ENCODE measurements at regions not wholly inside any gene's neighbourhood (a gene's known extent, or its start where the extent isn't known, plus 50 kb on each side); places are given as distances from the start of the nearest gene placed in this dataset.

DNA sequence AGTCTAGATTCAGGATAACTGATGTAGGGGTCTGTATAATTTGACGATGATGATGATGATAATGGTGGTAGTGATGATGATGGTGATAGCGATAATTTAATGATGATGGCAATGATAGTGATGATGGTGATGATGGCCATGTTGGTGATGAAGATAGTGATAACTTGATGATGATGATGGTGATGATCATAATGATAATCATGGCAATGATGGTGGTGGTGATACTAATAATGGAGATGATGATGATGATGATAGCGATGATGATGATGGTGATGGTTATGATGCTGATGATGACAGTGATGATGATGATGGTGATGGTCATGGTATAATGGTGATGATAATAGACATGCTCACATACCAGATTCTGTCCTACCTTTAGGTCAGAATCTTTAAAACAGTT is 66.2 kb upstream of the SEZ6L start:
- H3K4me2 ChIP-seq (ENCODE audit: insufficient read depth in 1 of 2, low read depth in 2 of 2, low read length in 2 of 2), result no peak overlapping the region
- no peak overlapping the region for H2BK15ac ChIP-seq (ENCODE audit: low read length)
- no peak overlapping the region for H3K27ac ChIP-seq (ENCODE audit: low read depth, low read length)
- no peak overlapping the region for H4K91ac ChIP-seq (replicated peaks; ENCODE audit: insufficient read length, low read length)
- FAIRE-seq (no peak), DNase-seq (ENCODE audit: low read depth in 1 of 2, low spot score in 2 of 2) (no peak)
- no peaks in the 10 kb centered on the region for H3K4me1 ChIP-seq (replicated peaks in 1 of 4; ENCODE audit: control insufficient read depth in 3 of 4, insufficient read depth in 4 of 4, low read length in 3 of 4)
- no peak overlapping the region for H4K5ac ChIP-seq (ENCODE audit: insufficient read length, low read depth, low read length)
- H3K9ac ChIP-seq (replicated peaks in 1 of 4; ENCODE audit: extremely low read depth in 1 of 4, low read depth in 3 of 4, low read length in 3 of 4), result no peak overlapping the region
- H3K9me3 ChIP-seq (ENCODE audit: insufficient read depth in 2 of 2, low read depth in 1 of 2, low read length in 1 of 2), result no peaks in the 10 kb centered on the region
- 75% methylated on average over 3 of the region's 3 CpGs; no CpG with 5 or more reads in 1 of the 2 experiments for WGBS, 2 experiments (ENCODE audit: extremely low coverage in 1 of 2, insufficient coverage in 1 of 2, insufficient read length in 1 of 2, insufficient replicate concordance in 2 of 2, low coverage in 1 of 2, low lambda C conversion rate in 2 of 2, missing lambda C conversion rate in 1 of 2)
- H4K8ac ChIP-seq (ENCODE audit: extremely low read depth, insufficient read depth, low read length), result no peak overlapping the region
- H2BK5ac ChIP-seq (ENCODE audit: low read depth, low read length), result no peak overlapping the region
- no peak overlapping the region for H3K56ac ChIP-seq (replicated peaks; ENCODE audit: insufficient read length, low read depth, low read length)
- no peaks in the 10 kb centered on the region for H3K79me1 ChIP-seq (ENCODE audit: low read depth, low read length)
- H3K79me2 ChIP-seq (ENCODE audit: control insufficient read depth in 1 of 2, insufficient read depth in 2 of 2, low read length in 2 of 2), result no peaks in the 10 kb centered on the region
- H3K36me3 ChIP-seq (ENCODE audit: control insufficient read depth in 2 of 4, insufficient read depth in 4 of 4, low read length in 3 of 4), result no peaks in the 10 kb centered on the region
- CTCF ChIA-PET (ENCODE audit: partially characterized antibody), result interaction anchor here (0.7 kb wide), 1 partner anchor 205 kb away, joined by 3 read pairs; no protein-coding TSS in a partner anchor
- POLR2A ChIA-PET (ENCODE audit: partially characterized antibody), result no interaction called here
- H2BK120ac ChIP-seq (replicated peaks; ENCODE audit: low read depth, low read length), result no peak overlapping the region
- H3K18ac ChIP-seq (ENCODE audit: extremely low read depth, low read length), result no peak overlapping the region
- peaks cover 0 to 3% of the 10 kb centered on the region in 2 experiments for H4K20me1 ChIP-seq (replicated peaks in 1 of 2; ENCODE audit: control insufficient read depth in 1 of 2, insufficient read depth in 2 of 2, low read length in 2 of 2)
- no peak overlapping the region for H2AK5ac ChIP-seq (ENCODE audit: low read depth, low read length)
- TF ChIP-seq GTF2F1 (IDR thresholded peaks at IDR 0.05; ENCODE audit: borderline replicate concordance, low read depth, low read length) (no peak), TEAD4 (IDR thresholded peaks at IDR 0.05; ENCODE audit: low read depth, low read length) (no peak), POLR2A (IDR thresholded peaks at IDR 0.05; ENCODE audit: control extremely low read depth in 1 of 2, low read depth in 2 of 2, low read length in 2 of 2) (no peak), RAD21 (IDR thresholded peaks at IDR 0.05 in 1 of 2, conservative IDR thresholded peaks at IDR 0.05 in 1 of 2; ENCODE audit: low read depth in 2 of 2, low read length in 2 of 2) (no peak), SIRT6 (IDR thresholded peaks at IDR 0.05; ENCODE audit: low read length) (no peak), CBX5 (IDR thresholded peaks at IDR 0.05; ENCODE audit: low read depth, low read length) (no peak), RXRA (IDR thresholded peaks at IDR 0.05; ENCODE audit: insufficient read depth, low read depth, low read length) (no peak), HDAC2 (IDR thresholded peaks at IDR 0.05; ENCODE audit: borderline replicate concordance in 1 of 2, low read depth in 2 of 2, low read length in 2 of 2) (no peak)
- no peak overlapping the region for H3K14ac ChIP-seq (ENCODE audit: insufficient read length)
- no peak overlapping the region for H3K23ac ChIP-seq (ENCODE audit: insufficient read length)
- peaks cover 3% of the 10 kb centered on the region for H3K23me2 ChIP-seq (ENCODE audit: low read depth, low read length)
- no peak overlapping the region for H2BK12ac ChIP-seq (ENCODE audit: low read depth, low read length)
- no peak overlapping the region for H2BK20ac ChIP-seq (ENCODE audit: low read length)
- no peak overlapping the region for H2AFZ ChIP-seq (ENCODE audit: low read length)
- no peaks in the 10 kb centered on the region; a peak in 2 of 7 replicates for H3K27me3 ChIP-seq (replicated peaks in 1 of 4; ENCODE audit: control insufficient read depth in 3 of 4, extremely low read depth in 1 of 4, insufficient read depth in 3 of 4, low read length in 3 of 4)
- no peak overlapping the region for H3K4me3 ChIP-seq (ENCODE audit: extremely low read depth in 1 of 4, insufficient read depth in 2 of 4, low read depth in 3 of 4, low read length in 4 of 4)
- no peak overlapping the region for H3K4ac ChIP-seq (replicated peaks; ENCODE audit: insufficient read length, low read depth, low read length)
